ENCODE measurements at regions not wholly inside any gene's neighbourhood (a gene's known extent, or its start where the extent isn't known, plus 50 kb on each side); places are given as distances from the start of the nearest gene placed in this dataset.

DNA sequence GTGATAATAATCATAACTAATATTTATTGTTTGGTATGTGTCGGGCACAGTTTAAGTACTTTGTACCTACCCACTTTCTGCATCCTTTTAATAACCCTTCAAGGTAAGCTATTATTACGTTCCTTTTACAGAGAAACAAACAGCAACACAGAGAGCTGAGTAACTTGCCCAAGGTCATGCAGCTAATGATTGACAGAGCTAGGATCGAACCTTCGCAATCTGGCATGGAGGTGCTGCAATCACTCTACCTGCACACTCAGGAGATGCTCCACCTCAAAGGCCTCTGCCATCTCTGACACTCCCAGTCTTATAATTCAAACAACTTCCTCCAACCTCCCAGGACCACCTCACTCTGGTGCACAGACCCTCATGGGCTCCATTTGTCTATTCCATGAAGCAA, 137.2 kb downstream of the DMRTA2 start:
- H3K27me3 ChIP-seq (replicated peaks in 1 of 2; ENCODE audit: control insufficient read depth in 2 of 2, extremely low read depth in 1 of 2, insufficient read depth in 2 of 2, low read length in 1 of 2): peaks cover 0 to 20% of the 10 kb centered on the region in 2 experiments
- no peak overlapping the region for H3K4me3 Mint-ChIP-seq
- ChIA-PET CTCF (no interaction called here), POLR2A (interaction anchor here in 1 of 2 donors (0.7 kb wide), 1 partner anchor 465 kb away, joined by 4 read pairs; no protein-coding TSS in a partner anchor)
- no peak overlapping the region for H3K4me3 ChIP-seq (ENCODE audit: control insufficient read depth in 1 of 2, extremely low read depth in 1 of 2, low read length in 1 of 2)
- H3K27ac ChIP-seq (ENCODE audit: low read length): no peak overlapping the region
- H3K36me3 Mint-ChIP-seq: no peaks in the 10 kb centered on the region
- peaks cover 0 to 16% (median 0%) of the 10 kb centered on the region in 3 donors for H3K9me3 Mint-ChIP-seq
- H3K4me1 Mint-ChIP-seq: no peaks in the 10 kb centered on the region
- ATAC-seq (replicated peaks in 1 of 4): no peak
- WGBS (ENCODE audit: insufficient coverage): 84% methylated on average over 3 of the region's 4 CpGs
- H3K36me3 ChIP-seq (ENCODE audit: control insufficient read depth in 2 of 2, extremely low read depth in 1 of 2, insufficient read depth in 1 of 2, low read length in 1 of 2): no peaks in the 10 kb centered on the region
- no peaks in the 10 kb centered on the region for H3K4me1 ChIP-seq (ENCODE audit: control insufficient read depth in 1 of 2, extremely low read depth in 1 of 2, insufficient read depth in 2 of 2, low read length in 2 of 2)
- H3K27ac Mint-ChIP-seq: no peak overlapping the region
- no peaks in the 10 kb centered on the region for H3K9me3 ChIP-seq
- DNase-seq: no peak
- peaks cover 15 to 22% of the 10 kb centered on the region in 2 donors for H3K27me3 Mint-ChIP-seq

DNA sequence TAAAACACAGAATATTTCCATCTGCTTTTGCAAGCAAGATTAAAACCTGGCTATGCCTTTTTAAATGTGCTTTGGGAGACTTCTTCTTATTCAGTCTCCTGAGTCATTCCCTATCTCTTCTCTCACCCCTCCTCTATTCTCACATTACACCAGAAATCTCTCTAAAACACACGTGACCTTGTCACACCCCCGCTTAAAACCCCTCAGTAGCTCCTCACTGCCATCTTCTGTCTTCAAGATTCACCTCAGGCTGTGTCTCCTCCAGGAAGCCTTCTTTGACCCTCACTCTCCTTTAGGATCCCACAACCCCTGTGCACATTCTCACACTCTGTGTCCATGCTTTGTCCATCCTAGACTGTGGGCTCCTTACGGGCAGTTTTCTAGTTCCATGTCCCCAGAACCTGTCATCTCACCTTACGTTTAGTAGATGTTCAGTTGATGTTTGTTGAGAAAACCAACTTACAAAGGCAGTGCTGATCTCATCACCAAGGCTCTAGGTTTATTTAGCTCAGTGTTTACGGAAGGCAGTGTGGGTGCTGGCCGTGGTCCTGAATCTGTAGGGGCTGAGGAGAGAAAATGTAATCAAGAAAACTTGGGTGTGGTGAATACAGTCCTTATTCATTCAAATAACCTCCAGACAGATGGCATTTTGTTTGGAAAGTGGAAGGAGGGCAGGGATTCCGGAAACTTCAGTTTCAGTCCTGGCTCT, 143.5 kb downstream of the DMRTA2 start:
- Histone ChIP-seq H3K4me1 (ENCODE audit: control insufficient read depth in 1 of 2, extremely low read depth in 1 of 2, insufficient read depth in 2 of 2, low read length in 2 of 2) (no peaks in the 10 kb centered on the region), H3K4me3 (ENCODE audit: control insufficient read depth in 1 of 2, extremely low read depth in 1 of 2, low read length in 1 of 2) (no peak overlapping the region), H3K27ac (ENCODE audit: low read length) (no peak overlapping the region), H3K27me3 (replicated peaks in 1 of 2; ENCODE audit: control insufficient read depth in 2 of 2, extremely low read depth in 1 of 2, insufficient read depth in 2 of 2, low read length in 1 of 2) (peaks cover 0 to 14% of the 10 kb centered on the region in 2 experiments), H3K9me3 (no peaks in the 10 kb centered on the region), H3K36me3 (ENCODE audit: control insufficient read depth in 2 of 2, extremely low read depth in 1 of 2, insufficient read depth in 1 of 2, low read length in 1 of 2) (no peaks in the 10 kb centered on the region)
- ChIA-PET CTCF (no interaction called here), POLR2A (no interaction called here)
- peaks cover 0 to 21% (median 3%) of the 10 kb centered on the region in 3 donors for H3K9me3 Mint-ChIP-seq
- ATAC-seq (replicated peaks in 1 of 4): no peak
- 45% methylated on average over 2 of the region's 7 CpGs for WGBS (ENCODE audit: insufficient coverage)
- no peak for DNase-seq
- H3K27ac Mint-ChIP-seq: no peak overlapping the region
- peaks cover 10 to 25% of the 10 kb centered on the region in 2 donors for H3K27me3 Mint-ChIP-seq
- no peak overlapping the region for H3K4me3 Mint-ChIP-seq
- H3K4me1 Mint-ChIP-seq: no peaks in the 10 kb centered on the region
- no peaks in the 10 kb centered on the region for H3K36me3 Mint-ChIP-seq

DNA sequence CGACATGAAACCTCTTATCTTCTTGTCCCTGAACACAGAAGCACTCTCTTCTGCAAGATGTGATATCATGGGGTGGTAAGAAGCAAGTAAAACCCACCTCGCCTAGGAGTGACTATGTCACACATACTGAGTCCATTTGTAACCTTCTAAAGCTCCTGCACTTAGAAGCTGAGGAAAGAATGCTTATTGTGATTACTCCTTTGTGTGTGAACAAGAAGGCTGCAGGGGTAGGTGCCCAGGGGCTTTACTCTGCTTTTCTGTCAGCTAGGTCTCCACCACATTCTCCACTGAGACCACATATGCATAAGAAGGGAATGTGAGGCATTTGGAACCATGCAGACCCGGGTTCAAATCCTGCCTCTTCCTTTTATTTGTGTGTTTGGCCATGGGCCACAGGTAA, 144.3 kb downstream of the DMRTA2 start:
- Histone ChIP-seq H3K4me1 (ENCODE audit: control insufficient read depth in 1 of 2, extremely low read depth in 1 of 2, insufficient read depth in 2 of 2, low read length in 2 of 2) (no peaks in the 10 kb centered on the region), H3K4me3 (ENCODE audit: control insufficient read depth in 1 of 2, extremely low read depth in 1 of 2, low read length in 1 of 2) (no peak overlapping the region), H3K27ac (ENCODE audit: low read length) (no peak overlapping the region), H3K9me3 (no peaks in the 10 kb centered on the region), H3K27me3 (replicated peaks in 1 of 2; ENCODE audit: control insufficient read depth in 2 of 2, extremely low read depth in 1 of 2, insufficient read depth in 2 of 2, low read length in 1 of 2) (peaks cover 0 to 12% of the 10 kb centered on the region in 2 experiments), H3K36me3 (ENCODE audit: control insufficient read depth in 2 of 2, extremely low read depth in 1 of 2, insufficient read depth in 1 of 2, low read length in 1 of 2) (no peaks in the 10 kb centered on the region)
- CTCF ChIA-PET: no interaction called here
- ATAC-seq (replicated peaks in 1 of 4) (no peak), DNase-seq (no peak)
- Mint-ChIP-seq H3K4me3 (no peak overlapping the region), H3K9me3 (peaks cover 0 to 21% (median 3%) of the 10 kb centered on the region in 3 donors), H3K27ac (no peak overlapping the region), H3K27me3 (peaks cover 10 to 26% of the 10 kb centered on the region in 2 donors), H3K36me3 (no peaks in the 10 kb centered on the region), H3K4me1 (no peaks in the 10 kb centered on the region)
- WGBS (ENCODE audit: insufficient coverage): no CpG with 5 or more reads among the region's 3 CpGs
- POLR2A ChIA-PET: no interaction called here

DNA sequence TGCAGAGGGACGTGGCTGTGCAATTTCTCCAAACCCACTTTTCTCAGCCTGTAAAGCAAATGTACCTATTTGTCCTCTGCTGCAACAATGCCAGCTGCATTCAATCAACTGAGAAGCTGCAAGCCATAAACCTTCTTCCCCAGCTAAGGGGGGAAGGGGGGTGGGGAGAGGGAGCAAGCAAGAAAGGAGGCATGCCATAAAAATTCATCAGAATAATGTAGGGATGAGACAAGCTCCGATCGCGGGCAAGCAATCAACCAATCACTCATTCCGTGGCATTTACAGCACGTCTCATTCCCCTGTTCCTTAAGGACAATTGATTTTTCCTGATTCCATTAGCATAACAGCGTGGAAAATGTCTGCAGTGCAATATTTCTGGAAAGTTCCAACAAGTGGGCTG, 144.8 kb downstream of the DMRTA2 start:
- Mint-ChIP-seq H3K27ac (no peak overlapping the region), H3K4me3 (no peak overlapping the region), H3K9me3 (peaks cover 0 to 21% (median 3%) of the 10 kb centered on the region in 3 donors), H3K36me3 (no peaks in the 10 kb centered on the region), H3K4me1 (no peaks in the 10 kb centered on the region), H3K27me3 (peaks cover 10 to 27% of the 10 kb centered on the region in 2 donors)
- ChIA-PET CTCF (interaction anchor here in 1 of 2 donors (0.7 kb wide), 1 partner anchor 260 kb away, joined by 3 read pairs; no protein-coding TSS in a partner anchor), POLR2A (no interaction called here)
- H3K27me3 ChIP-seq (replicated peaks in 1 of 2; ENCODE audit: control insufficient read depth in 2 of 2, extremely low read depth in 1 of 2, insufficient read depth in 2 of 2, low read length in 1 of 2): peaks cover 0 to 12% of the 10 kb centered on the region in 2 experiments
- DNase-seq (no peak), ATAC-seq (replicated peaks in 1 of 4) (no peak)
- no peaks in the 10 kb centered on the region for H3K4me1 ChIP-seq (ENCODE audit: control insufficient read depth in 1 of 2, extremely low read depth in 1 of 2, insufficient read depth in 2 of 2, low read length in 2 of 2)
- no peak overlapping the region for H3K4me3 ChIP-seq (ENCODE audit: control insufficient read depth in 1 of 2, extremely low read depth in 1 of 2, low read length in 1 of 2)
- H3K27ac ChIP-seq (ENCODE audit: low read length): no peak overlapping the region
- H3K9me3 ChIP-seq: no peaks in the 10 kb centered on the region
- H3K36me3 ChIP-seq (ENCODE audit: control insufficient read depth in 2 of 2, extremely low read depth in 1 of 2, insufficient read depth in 1 of 2, low read length in 1 of 2): no peaks in the 10 kb centered on the region
- 15% methylated on average over 2 of the region's 7 CpGs for WGBS (ENCODE audit: insufficient coverage)

DNA sequence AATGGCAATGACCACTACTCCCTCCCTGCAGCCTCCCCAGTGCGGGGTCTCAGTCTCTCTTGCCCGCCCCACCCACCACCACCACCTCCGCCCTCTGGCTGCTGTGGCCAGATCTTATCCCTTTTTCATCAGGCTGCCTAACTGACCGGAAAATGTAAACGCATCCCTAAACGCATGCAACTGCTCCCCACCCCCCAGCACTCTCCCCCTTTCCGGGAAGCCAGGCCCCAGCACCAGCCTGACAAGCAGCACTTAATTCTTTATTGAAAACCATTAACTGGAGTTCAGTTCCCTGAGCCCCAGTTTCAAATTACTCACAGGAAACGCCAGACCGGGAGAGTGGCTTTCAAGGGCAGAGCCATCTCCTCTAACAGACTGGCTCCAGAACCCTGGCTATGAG, 147.7 kb downstream of the DMRTA2 start:
- Histone ChIP-seq H3K27me3 (replicated peaks in 1 of 2; ENCODE audit: control insufficient read depth in 2 of 2, extremely low read depth in 1 of 2, insufficient read depth in 2 of 2, low read length in 1 of 2) (peaks cover 0 to 21% of the 10 kb centered on the region in 2 experiments), H3K4me3 (ENCODE audit: control insufficient read depth in 1 of 2, extremely low read depth in 1 of 2, low read length in 1 of 2) (no peak overlapping the region), H3K4me1 (ENCODE audit: control insufficient read depth in 1 of 2, extremely low read depth in 1 of 2, insufficient read depth in 2 of 2, low read length in 2 of 2) (no peaks in the 10 kb centered on the region), H3K27ac (ENCODE audit: low read length) (no peak overlapping the region), H3K9me3 (no peaks in the 10 kb centered on the region), H3K36me3 (ENCODE audit: control insufficient read depth in 2 of 2, extremely low read depth in 1 of 2, insufficient read depth in 1 of 2, low read length in 1 of 2) (no peaks in the 10 kb centered on the region)
- no peak overlapping the region for H3K27ac Mint-ChIP-seq
- DNase-seq: no peak
- H3K36me3 Mint-ChIP-seq: no peaks in the 10 kb centered on the region
- no peak overlapping the region for H3K4me3 Mint-ChIP-seq
- ChIA-PET POLR2A (no interaction called here), CTCF (no interaction called here)
- H3K4me1 Mint-ChIP-seq: no peaks in the 10 kb centered on the region
- ATAC-seq (replicated peaks in 1 of 4): no peak
- H3K27me3 Mint-ChIP-seq: peaks cover 10 to 34% of the 10 kb centered on the region in 2 donors
- peaks cover 0 to 8% (median 3%) of the 10 kb centered on the region in 3 donors for H3K9me3 Mint-ChIP-seq
- WGBS (ENCODE audit: insufficient coverage): 45% methylated on average over 4 of the region's 9 CpGs

DNA sequence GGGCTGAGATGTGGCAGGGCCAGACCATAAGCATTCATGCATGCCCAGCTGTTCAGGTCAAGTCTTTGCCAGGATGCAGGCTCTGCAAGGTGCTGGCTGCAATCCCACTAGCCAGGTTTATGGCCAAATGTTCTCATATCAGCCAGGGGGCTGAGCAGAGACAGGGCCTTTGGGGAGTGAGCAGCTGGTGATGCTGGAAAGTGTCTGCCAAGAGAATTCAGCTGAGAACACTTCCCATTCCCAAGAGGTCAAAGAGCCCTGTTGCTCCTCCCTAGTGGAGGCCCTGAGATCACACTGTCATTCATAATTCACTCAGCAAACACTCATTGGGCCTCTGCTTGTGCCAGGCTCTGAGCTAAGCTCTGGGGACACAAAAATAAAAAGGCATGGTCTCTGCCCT, 150.3 kb downstream of the DMRTA2 start:
- no peaks in the 10 kb centered on the region for H3K9me3 Mint-ChIP-seq
- H3K4me1 ChIP-seq (ENCODE audit: control insufficient read depth in 1 of 2, extremely low read depth in 1 of 2, insufficient read depth in 2 of 2, low read length in 2 of 2): no peaks in the 10 kb centered on the region
- H3K4me3 Mint-ChIP-seq: no peak overlapping the region
- no peak overlapping the region for H3K27ac Mint-ChIP-seq
- no peaks in the 10 kb centered on the region for H3K4me1 Mint-ChIP-seq
- peaks cover 0 to 21% of the 10 kb centered on the region in 2 experiments for H3K27me3 ChIP-seq (replicated peaks in 1 of 2; ENCODE audit: control insufficient read depth in 2 of 2, extremely low read depth in 1 of 2, insufficient read depth in 2 of 2, low read length in 1 of 2)
- H3K27me3 Mint-ChIP-seq: peaks cover 4 to 26% of the 10 kb centered on the region in 2 donors
- no peaks in the 10 kb centered on the region for H3K36me3 ChIP-seq (ENCODE audit: control insufficient read depth in 2 of 2, extremely low read depth in 1 of 2, insufficient read depth in 1 of 2, low read length in 1 of 2)
- CTCF ChIA-PET: no interaction called here
- no peaks in the 10 kb centered on the region for H3K9me3 ChIP-seq
- H3K36me3 Mint-ChIP-seq: no peaks in the 10 kb centered on the region
- POLR2A ChIA-PET: no interaction called here
- no peak overlapping the region for H3K27ac ChIP-seq (ENCODE audit: low read length)
- H3K4me3 ChIP-seq (ENCODE audit: control insufficient read depth in 1 of 2, extremely low read depth in 1 of 2, low read length in 1 of 2): no peak overlapping the region
- ATAC-seq (replicated peaks in 1 of 4) (no peak), DNase-seq (no peak)
